IPS-NIHi11 (cell line): ENCODE measurements at regions not wholly inside any gene's neighbourhood (a gene's known extent, or its start where the extent isn't known, plus 50 kb on each side); places are given as distances from the start of the nearest gene placed in this dataset.

Experiments
- DNase-seq: peaks from one replicate; pipeline ENCODE4 v3.0.0; 2012; ENCODE audit warnings: mixed read lengths, low spot score

DNA sequence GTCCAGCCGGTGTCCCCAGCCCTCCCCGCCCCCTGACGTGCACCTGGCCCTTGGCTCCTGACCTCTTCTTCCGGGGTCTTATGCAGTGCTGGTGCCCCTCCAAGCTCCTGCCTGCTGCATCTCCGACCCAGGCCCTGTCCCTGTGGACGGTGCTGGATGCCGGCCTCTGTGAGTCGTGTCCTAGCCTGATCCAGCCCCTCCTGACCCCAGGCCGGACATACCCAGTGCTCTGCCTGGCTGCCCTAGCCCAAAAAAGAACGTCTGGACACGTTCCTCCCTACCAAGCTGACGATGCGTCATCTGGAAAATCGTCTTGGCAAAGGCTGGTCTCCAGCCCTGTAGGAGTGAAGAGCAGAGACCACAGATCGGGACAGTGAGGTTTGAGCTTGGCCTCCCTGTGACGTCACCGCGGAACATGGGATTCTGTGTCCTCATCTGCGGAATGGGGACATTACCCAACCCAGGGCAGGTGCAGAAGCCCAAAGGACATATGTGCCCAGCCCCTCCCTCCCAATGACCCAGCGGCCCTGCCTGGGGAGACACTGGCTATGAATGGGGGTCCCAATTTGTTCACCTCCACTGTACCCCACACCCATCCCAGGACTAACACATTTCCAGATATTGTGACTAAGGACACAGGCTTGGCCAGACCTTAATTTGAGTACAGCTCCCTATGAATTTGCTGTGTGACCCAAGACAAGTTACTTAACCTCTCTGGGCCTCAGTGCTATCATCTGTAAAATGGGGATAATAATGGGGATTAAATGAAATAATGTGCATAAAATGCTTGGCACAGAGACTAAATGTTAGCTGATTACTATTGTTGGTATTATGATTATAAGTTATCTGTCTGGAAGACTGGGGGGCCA, 51.0 kb upstream of the BCL11B start:
- peak; percentile 7 for DNase-seq

DNA sequence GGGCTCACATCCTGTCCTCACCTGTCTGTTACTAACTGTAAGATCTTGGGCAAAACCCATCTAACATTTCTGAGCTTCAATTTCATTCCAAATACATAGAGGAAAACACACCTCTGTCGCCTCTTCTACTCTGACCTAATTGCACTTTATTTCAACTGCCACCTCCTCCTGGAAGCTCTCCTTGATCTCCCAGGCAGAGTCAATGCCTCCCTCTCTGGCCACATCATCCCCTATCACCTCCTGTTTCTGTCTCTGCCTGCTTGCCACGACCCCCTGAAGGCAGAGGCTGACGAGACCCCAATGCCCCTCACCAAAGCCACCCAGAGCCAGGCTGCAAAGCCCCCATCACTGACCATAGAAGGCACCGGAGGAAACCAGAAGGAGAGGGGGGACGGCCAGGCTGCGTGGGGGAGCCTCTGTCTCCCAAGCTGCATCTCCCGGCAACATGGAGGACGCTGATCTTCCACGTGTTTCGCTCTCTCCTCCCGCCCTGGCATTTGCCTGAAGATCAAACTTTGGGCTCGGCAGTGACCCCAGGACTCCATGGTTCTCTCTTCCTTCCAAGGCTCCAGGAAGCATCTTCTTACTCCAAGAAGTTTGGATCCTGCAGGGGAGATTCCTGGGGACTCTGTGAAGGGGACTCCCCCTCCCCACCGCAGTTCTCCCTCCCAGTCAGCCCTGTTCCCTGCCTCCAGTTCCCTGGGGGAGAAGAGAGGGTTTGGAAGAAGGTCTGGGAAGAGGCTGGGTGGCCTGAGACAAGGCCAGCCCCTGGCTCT, 50.1 kb upstream of the BCL11B start:
- peak; percentile 7 for DNase-seq
